ENCODE measurements at regions not wholly inside any gene's neighbourhood (a gene's known extent, or its start where the extent isn't known, plus 50 kb on each side); places are given as distances from the start of the nearest gene placed in this dataset.

- no peak for TF ChIP-seq CTCF (optimal IDR thresholded peaks at IDR 0.05 in 1 of 3, IDR thresholded peaks at IDR 0.05 in 1 of 3, conservative IDR thresholded peaks at IDR 0.05 in 1 of 3; ENCODE audit: extremely low read depth in 1 of 3, insufficient read depth in 2 of 3, low read length in 3 of 3)
- no peak for TF ChIP-seq EZH2 (IDR thresholded peaks at IDR 0.05; ENCODE audit: low read length)
- H3K27ac ChIP-seq (ENCODE audit: control insufficient read depth, insufficient read depth, low read length) = no peak overlapping the region
- H3K4me2 ChIP-seq (ENCODE audit: control insufficient read depth, extremely low read depth, insufficient read depth, low read depth, low read length) = no peak overlapping the region
- H3K4me1 ChIP-seq (ENCODE audit: control insufficient read depth, extremely low read depth, insufficient read depth, low read length) = no peaks in the 10 kb centered on the region
- no peak overlapping the region for H3K4me3 ChIP-seq (ENCODE audit: control insufficient read depth in 2 of 3, extremely low read depth in 1 of 3, insufficient read depth in 2 of 3, low read depth in 1 of 3, low read length in 3 of 3)
- no peak overlapping the region for H3K9ac ChIP-seq (ENCODE audit: control insufficient read depth, extremely low read depth, insufficient read depth, low read length)
- DNase-seq (ENCODE audit: low read depth, low spot score) (no peak), FAIRE-seq (no peak)
- no peaks in the 10 kb centered on the region for H3K36me3 ChIP-seq (ENCODE audit: control insufficient read depth in 2 of 2, extremely low read depth in 1 of 2, insufficient read depth in 2 of 2, low read length in 2 of 2)
- dilution Hi-C loops (cut with MboI; ENCODE audit: extremely low pct_ligation_motif_present, low sequenced_read_pairs) = no loop called here
- H3K9me3 ChIP-seq (ENCODE audit: control insufficient read depth, low read depth, low read length) = no peaks in the 10 kb centered on the region
- H2AFZ ChIP-seq (ENCODE audit: control insufficient read depth, low read length) = no peak overlapping the region
- no peaks in the 10 kb centered on the region for H3K79me2 ChIP-seq (ENCODE audit: control insufficient read depth, insufficient read depth, low read length)
- H3K27me3 ChIP-seq (ENCODE audit: control insufficient read depth, extremely low read depth, insufficient read depth, low read length) = no peaks in the 10 kb centered on the region
- H3K9me1 ChIP-seq (ENCODE audit: control insufficient read depth, extremely low read depth, insufficient read depth, low read length) = no peaks in the 10 kb centered on the region
- no peaks in the 10 kb centered on the region for H4K20me1 ChIP-seq (ENCODE audit: control insufficient read depth, extremely low read depth, insufficient read depth, low read length)
Observed at GRCh38 chr13:47374741-47375140, 477.9 kb upstream of the HTR2A start.

GRCh38 chr13:47372751-47373150 lies 475.9 kb upstream of the HTR2A start:
- Histone ChIP-seq H3K4me2 (ENCODE audit: control insufficient read depth, extremely low read depth, insufficient read depth, low read depth, low read length) (no peak overlapping the region), H3K4me3 (ENCODE audit: control insufficient read depth in 2 of 3, extremely low read depth in 1 of 3, insufficient read depth in 2 of 3, low read depth in 1 of 3, low read length in 3 of 3) (no peak overlapping the region), H3K9ac (ENCODE audit: control insufficient read depth, extremely low read depth, insufficient read depth, low read length) (no peak overlapping the region), H2AFZ (ENCODE audit: control insufficient read depth, low read length) (no peak overlapping the region), H3K9me1 (ENCODE audit: control insufficient read depth, extremely low read depth, insufficient read depth, low read length) (no peaks in the 10 kb centered on the region), H3K27ac (ENCODE audit: control insufficient read depth, insufficient read depth, low read length) (no peak overlapping the region), H3K9me3 (ENCODE audit: control insufficient read depth, low read depth, low read length) (no peaks in the 10 kb centered on the region), H3K27me3 (ENCODE audit: control insufficient read depth, extremely low read depth, insufficient read depth, low read length) (no peaks in the 10 kb centered on the region), H3K36me3 (ENCODE audit: control insufficient read depth in 2 of 2, extremely low read depth in 1 of 2, insufficient read depth in 2 of 2, low read length in 2 of 2) (no peaks in the 10 kb centered on the region), H3K4me1 (ENCODE audit: control insufficient read depth, extremely low read depth, insufficient read depth, low read length) (no peaks in the 10 kb centered on the region), H4K20me1 (ENCODE audit: control insufficient read depth, extremely low read depth, insufficient read depth, low read length) (no peaks in the 10 kb centered on the region), H3K79me2 (ENCODE audit: control insufficient read depth, insufficient read depth, low read length) (no peaks in the 10 kb centered on the region)
- dilution Hi-C loops (cut with MboI; ENCODE audit: extremely low pct_ligation_motif_present, low sequenced_read_pairs) = no loop called here
- TF ChIP-seq CTCF (optimal IDR thresholded peaks at IDR 0.05 in 1 of 3, IDR thresholded peaks at IDR 0.05 in 1 of 3, conservative IDR thresholded peaks at IDR 0.05 in 1 of 3; ENCODE audit: extremely low read depth in 1 of 3, insufficient read depth in 2 of 3, low read length in 3 of 3) (no peak), EZH2 (IDR thresholded peaks at IDR 0.05; ENCODE audit: low read length) (no peak)
- no peak for FAIRE-seq
- no peak for DNase-seq (ENCODE audit: low read depth, low spot score)
